HuH-7 (cell line): ENCODE measurements at regions not wholly inside any gene's neighbourhood (a gene's known extent, or its start where the extent isn't known, plus 50 kb on each side); places are given as distances from the start of the nearest gene placed in this dataset.
"Not testable (repeated sequence)": the region's sequence is repeated elsewhere in the genome, so short reads cannot be mapped to it uniquely, and the experiment has no call there.

Experiments used
- DNase-seq: peaks from one replicate; pipeline ENCODE4 v3.0.0; 2011; ENCODE audit warnings: low spot score

DNA sequence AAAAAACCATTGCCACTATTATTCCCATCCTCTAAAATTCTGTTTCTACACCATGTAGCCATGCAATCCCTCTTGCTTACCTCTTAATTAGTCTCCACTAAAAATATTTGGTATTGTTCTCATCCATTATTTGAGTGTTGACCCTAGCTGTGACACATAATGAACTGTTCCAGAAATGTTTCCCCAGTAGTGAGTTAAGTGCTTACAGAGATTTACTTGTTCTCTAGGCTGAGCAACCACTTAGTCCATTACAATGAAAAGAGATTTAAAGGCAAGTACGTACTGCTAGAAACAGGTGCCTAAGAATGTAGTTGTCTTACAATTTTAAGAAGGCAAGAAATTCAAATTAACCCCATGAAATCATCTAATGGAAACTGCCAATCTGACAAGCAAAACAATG lies 112.7 kb upstream of the PTPN13 start:
- DNase-seq, result no peak

DNA sequence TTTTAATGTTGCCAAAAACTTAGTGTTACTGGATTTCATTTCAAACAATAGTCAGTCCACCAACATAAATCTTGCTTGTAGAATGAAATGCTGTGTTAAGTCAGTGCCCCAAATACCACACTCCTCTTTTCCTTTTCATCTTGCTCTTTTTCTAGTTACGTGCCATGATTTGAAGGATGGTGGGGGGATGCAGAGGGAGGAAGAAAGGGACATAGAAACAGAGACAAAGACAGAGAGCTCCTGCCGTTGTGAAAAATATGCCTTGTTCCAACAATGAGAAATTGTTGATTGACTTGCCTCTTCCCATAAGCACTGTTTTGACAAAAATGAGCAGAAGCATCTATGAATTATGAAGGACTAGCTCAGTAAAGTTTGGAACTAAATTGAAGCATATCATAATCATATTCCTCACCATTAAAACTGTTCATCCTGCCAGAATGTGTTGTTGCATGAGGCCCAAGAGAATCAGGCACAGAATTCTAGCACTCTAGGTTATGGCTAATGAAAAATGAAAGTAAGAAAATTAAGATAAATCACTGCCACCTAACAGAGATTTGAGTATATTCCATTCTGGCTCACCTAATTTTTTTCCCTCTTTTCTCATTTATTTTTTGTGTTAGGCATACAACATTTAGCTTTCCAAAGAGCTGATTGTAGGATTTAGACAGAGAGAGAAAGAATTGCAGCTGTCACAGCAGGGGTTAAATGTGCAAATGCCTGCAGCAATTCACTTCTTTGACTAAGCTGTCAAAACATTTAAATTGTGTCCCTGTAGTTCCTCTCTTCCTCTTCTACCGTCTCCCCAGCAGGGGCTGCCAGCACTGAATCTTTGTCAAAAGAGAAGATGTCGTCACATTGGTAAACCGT lies 111.6 kb upstream of the PTPN13 start:
- DNase-seq, result no peak

DNA sequence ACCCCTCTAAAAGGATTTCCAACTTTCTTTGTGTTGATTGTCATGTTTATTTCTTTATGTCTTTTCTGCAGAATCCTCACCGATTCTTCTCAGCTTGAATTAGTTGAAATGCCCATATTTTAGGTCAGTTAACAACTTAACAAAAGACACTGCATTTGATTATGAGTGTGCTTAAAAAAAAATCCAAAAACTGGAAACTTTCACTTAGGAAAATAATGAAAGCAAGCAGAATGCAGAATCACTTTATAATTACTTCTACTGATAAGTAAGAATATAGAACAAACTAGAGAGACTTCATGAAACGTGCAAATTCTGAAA lies 111.0 kb upstream of the PTPN13 start:
- no peak for DNase-seq

DNA sequence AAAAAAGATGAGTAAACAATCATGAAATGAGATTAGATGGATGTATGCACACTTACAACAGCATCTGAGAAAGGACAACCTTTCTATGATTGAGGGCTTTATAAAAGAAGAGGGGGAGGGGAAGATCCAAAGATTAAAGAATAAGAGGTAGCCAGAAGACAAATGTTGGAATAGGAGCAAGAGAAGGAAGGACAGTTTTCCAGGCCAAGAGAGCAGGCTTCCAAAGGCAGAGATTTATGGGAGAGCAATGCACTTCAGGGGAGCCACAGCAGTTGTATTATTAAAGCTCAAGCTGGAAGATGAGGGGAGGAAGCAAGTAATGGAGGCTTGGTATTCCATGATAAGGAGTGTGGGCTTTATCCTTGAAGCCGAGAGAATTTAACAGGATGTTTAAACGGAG lies 110.3 kb upstream of the PTPN13 start:
- DNase-seq, result no peak

DNA sequence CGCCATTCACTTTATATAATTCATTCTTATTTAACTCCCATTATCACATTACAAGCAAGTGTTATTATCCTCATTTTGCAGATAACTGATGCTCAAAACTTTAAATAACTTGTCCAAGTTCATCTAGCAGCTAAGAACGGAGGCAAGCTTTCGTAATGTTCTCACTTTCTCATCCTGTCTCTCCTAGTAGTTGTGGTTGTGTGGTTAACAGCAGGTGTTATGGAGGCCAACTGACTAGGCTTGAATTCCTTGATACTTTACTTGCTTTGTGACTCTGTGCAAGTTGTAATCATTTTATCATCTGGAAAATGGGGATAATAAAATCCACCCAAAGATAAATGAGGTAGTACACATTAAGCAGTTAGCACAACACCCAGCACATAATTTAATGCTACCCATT lies 109.9 kb upstream of the PTPN13 start:
- no peak for DNase-seq

DNA sequence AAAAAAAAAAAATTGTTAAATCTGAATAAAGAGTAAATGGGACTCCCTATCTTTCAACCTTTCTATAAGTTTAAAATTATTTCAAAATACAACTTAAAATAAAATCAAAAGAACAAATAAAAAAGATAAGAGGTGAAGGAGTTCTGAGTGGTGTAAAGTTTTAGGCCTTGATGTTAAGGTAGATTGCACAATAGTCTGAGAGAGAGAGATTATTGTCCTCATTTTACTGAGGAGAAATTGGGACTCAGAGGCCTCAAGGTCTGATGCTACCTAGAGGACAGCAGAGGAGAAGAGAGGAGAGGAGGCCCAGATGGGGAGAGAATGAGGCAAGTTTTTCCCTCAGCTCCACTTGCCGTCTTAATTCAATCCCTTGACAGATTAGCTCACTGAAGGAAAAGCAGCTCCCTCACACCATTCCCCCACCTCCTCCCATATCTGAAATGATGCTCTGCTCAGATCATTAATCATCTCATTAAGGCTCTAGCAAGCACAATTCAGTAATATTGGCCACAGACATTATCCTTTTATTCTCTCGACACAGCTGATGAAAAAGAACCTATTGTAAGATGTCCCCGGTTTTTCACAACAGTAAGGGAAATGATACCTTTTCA lies 106.3 kb upstream of the PTPN13 start:
- DNase-seq, result no peak

DNA sequence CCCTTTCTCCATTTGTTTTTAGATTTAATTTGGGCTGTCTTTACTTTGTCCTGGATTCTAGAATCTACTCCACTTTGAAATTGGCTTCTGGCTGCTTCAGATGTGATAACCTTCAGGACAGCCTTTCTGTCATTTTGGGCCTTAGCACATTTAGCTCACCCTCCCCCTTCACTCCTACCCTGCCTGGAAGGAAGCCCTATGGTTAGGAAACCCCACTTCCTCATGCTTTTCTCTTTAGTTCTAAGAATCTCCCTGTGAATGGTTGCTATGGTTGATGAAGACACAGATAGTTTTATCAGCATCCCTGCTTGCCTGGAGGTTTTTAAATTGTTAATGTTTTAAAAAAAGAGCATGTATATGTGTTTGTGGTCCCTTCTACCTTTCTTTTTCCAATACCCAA lies 100.7 kb upstream of the PTPN13 start:
- no peak for DNase-seq

DNA sequence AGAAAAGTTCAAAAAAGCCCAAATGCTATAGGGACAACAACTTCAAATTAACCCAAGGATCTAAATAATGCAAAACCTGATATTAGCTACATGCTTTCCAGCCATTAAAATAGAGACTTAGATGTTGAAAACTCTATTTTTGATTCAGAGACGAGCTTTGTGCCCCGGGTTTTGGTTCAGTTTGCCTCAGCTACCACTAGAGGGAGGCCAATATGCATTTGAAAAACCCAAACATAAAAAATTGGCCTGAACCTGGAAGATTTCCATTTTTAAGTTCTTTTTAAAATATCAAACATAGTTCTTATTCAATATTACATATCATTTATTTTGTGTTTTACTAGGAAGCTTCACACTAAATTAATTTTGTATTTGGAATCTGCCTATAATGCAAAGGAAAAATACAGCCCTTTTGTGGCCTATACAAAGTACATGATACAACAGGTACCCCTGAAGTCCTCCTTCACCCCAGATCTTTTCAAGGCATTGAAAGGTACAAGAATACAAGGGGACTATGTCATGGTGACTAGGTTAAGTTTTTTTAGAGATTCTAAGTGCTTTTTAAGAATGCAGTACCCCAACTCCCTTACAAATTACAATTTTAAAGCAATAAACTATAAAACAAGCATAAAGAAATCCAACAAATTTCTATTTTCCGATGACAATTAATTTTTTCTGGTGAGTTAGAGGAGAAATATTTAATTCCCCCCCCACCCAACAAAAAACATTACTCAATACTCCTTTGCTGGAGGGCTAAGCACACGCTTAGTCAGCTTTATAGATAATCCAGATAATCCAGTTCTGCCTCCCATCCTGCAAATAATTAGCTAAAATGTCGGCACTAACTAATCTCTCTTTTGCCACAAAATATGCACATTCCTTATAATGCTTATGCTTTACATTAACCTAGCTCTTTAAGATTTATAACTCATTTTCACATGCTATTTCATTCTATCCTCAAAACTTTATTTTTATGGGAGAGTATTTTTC lies 97.7 kb upstream of the PTPN13 start:
- peak; percentile 6 for DNase-seq

DNA sequence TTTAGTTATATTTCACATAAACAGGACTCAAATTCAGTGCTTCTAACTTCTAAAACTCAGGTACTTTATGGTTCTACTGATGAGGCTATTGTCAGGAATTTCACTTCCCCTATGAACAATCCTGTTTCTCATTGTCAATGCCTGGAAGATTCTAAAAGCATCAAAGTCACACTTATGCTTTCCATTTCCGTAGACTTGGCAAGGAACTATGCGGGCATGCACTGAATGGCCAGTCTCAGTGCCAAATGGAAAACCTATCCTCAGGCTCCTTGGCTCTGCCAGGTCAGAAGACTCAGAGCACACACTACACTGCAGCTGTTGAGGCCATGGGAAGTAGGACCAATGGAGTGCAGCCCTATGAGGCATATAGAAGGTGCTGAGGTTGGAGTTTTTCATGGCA lies 97.0 kb upstream of the PTPN13 start:
- DNase-seq, result no peak

DNA sequence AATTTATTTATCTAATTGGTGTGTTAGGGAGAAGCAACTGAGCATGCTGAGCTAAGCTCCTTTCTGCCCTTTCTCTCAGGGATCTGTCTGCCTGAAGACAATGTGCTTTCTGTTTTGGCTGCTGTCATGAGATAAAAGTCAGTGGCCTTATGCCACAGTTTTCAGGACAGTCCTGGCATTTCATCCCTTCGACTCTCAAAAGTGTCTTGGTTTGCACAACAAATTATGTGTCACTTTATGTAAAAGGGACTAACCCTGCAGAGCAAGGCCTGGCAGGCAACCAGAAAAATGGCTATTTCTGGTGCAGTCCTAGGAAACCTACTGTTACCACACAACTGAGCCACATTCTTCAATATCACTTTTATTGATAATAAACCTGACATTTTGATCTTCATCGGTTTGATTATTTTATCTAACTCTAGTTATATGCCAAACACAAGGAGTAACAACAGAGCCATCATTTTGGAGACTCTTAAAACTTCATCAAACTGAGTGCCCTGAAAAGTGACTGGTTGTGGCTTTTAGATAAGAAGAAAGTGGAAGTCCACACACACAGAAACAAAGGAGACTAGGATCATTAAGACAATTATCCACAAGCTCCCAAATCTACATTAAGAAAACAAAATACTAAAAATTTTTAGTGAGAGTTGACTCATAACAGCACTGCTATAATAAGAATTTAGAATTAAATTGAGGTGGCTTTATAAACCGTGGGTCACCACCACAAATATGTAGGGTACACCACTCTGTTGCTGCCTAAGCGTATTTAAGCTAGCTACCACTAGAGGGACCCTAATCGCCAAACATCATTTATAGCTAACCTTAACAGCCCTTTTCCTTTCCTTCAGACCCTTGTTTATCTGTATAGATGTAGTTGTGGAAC lies 95.9 kb upstream of the PTPN13 start:
- peak; percentile 4 for DNase-seq

DNA sequence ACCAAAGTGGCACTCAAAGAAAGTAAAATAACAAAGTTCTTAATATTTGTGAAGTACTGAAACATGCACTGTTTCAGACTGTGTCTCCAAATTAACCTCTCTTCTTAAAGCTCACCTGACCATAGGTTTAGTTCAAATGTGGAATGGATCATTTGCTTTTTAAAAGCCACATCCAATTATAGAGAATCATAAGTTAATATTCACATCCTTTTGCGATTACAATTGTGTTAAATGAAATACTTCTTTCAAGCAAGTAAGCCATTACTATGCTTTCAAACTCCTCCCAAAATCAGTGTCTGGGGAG lies 95.3 kb upstream of the PTPN13 start:
- DNase-seq, result no peak

DNA sequence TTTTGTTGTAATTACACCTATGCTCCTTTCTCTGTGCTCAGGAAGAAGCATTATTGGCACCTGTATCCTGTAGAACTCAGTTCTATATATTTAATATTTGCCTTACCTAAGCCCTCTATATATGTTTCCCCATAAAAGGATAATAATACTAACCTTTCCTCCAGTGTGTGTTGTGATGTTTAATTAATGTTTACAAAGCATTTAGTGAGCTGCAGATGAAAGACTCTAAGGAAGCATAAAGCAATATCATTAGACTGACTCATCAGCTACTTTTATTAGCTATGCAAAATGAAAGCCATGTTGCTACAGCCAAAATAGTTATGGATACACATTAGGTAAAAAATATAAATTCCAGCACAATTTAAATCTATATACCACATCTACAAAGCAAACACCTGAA lies 93.6 kb upstream of the PTPN13 start:
- DNase-seq, result no peak

DNA sequence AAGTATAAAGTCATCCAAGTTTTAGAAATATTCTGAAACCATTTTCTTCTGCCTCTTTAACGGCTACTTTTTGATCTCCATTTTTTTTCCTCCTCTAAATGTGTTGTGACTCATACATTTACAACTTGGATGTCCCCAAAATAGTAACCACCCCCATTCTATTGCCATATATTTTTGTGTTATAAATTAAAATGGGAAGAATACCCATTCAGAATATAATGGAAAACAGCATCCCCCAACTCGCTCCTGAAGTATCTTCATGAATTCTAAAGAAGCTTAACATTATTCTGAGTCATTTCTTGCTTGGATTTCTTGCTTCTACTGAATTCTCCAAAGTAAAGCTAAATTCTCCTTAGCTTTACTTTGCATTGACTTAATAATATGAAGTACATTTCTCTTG lies 92.0 kb upstream of the PTPN13 start:
- DNase-seq, result no peak

DNA sequence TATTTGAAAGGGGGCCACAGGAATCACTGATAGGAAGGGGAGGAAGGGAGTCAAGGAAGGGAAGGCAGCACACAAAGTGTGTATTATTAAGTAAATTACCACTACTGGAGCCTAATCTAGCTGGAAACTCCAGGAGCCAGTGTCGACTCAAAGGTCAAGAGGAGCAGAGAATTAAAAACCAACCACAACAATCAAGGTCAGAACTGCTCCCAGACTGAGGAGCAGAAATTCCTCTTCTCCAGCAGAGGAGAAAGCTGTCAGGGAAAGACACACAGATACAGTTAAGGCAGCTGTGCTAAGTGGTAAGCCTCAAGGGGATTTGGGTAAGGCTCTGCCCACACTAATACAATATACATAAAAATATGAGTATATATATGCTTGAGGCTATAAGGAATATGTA lies 87.5 kb upstream of the PTPN13 start:
- no peak for DNase-seq

DNA sequence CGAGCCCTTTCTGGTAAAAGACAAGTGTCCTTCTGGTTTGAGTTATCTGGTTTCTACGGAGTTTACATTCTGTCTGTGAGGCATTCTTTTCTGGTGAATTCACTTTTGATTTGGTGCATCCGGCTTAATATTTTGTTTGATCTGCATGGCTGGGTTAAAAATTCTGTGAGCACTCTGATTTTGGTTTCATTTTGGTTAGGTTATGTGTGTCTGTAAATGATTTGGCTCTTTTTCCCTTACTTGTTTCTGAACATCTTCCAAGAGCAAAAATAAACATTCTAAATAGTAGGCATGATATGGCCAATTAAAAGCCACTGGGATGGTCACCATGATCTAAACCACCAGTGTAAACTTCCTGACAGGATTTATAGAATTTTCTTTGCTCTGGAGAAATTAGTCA lies 85.7 kb upstream of the PTPN13 start:
- no peak for DNase-seq

DNA sequence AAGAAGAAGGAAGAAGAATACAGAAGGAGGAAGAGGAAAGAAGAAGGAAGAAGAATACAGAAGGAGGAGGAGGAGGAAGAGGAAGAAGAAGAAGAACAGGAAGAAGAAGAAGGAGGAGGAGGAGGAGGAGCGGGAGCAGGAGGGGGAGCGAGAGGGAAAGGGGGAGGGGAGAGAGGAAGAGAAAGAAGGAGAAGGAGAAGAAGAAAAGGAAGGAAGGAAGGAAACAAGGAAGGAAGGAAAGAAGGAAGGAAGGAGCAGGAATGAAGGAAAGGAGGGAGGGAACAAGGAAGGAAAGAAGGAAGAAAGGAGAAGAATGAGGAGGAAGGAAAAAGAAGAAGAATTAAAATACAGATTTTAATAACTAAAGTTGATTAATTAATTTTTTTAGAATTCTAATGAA lies 82.5 kb upstream of the PTPN13 start:
- no peak for DNase-seq

DNA sequence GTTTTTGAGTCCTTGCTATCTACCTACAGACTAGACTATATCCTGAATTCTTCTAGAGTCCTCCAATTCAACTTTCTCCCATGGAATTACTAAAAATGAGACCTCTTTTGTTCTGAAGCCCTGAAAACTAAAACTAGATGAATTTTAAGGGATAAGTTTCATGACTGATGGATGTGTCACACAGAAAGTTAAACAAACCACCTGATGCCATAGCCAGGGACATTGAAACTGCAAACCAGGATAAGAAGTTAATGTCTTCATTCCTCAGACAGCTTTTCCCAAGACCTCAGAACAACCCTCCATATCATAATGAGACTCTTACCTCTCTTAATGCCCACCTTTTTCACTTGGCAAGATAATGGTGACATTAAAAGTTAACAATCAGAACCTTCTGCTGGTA lies 81.5 kb upstream of the PTPN13 start:
- no peak for DNase-seq

DNA sequence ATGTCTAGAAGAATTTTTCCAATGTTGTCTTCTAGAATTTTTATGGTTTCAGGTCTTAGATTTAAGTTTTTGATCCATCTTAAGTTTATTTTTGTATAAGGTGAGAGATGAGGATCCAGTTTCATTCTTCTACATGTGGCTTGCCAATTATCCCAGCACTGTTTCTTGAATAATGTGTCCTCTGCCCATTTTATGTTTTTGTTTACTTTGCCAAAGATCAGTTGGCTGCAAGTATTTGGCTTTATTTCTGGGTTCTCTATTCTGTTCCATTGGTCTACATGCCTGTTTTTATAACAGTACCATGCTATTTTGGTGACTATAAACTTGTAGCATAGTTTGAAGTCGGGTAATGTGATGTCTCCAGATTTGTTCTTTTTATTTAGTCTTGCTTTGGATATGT lies 78.2 kb upstream of the PTPN13 start:
- DNase-seq, result not testable (repeated sequence)

DNA sequence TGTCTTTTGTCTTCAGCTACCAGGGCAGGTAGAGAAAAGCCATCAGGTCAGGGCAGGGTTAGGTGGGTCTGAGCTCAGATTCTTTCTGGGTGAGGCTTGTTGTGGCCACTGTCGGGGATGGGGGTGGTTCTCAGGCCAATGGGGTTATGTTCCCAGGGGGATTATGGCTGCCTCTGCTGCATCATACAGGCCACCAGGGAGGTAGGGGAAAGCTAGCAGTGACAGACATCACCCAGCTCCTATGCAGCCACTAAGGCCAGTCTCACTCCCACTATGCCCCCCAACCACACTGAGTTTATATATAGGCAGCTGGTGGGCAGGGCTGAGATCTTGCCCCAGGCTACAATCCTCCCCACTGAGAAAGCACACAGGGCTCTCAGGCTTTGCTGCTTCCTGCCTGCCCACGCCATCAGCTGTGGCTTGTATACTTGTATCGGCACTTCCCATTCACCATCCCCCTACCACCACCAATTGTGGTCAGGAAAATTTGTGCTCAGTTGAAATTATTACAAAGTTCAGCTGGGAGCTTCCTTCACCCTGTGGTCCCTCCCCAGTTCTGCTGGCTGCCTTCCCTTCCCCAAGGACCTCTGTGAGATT lies 72.6 kb upstream of the PTPN13 start:
- DNase-seq, result no peak

DNA sequence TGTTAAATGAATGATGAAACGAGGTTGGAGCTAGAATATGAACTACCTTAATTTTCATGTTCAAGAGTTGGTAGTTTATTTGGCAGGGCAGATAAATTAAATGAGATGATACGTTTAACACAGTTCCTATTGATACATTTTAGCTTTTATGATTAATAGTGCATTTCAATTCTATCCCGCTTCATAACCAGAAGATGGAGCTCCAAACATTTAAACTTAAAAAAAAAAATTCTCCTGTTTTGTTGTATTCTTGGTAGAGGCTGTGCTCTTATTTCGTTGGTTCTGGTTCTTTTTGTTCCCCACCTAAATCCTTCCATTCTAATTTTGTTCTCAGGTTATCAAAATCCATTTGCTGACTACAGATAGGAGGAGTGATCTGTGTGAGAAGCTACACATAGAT lies 71.8 kb upstream of the PTPN13 start:
- no peak for DNase-seq

DNA sequence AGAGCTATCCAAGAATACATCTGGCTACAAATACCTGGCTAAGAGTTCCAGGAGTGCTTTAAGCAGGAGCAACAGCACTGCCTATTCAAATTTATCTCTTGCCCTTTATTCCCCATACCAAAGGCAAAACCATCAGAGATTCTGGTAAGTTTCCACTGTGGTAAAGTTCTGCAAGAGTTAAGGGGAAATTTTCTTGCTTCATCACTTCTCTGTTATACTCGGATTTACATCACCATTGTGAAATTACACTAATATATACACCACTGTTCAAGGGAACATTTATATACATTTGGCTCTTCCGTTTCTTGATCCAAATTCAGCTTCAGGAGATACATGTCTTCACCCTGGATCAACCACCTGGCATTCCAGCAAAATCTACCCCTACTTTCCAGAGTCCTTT lies 70.8 kb upstream of the PTPN13 start:
- DNase-seq, result no peak

DNA sequence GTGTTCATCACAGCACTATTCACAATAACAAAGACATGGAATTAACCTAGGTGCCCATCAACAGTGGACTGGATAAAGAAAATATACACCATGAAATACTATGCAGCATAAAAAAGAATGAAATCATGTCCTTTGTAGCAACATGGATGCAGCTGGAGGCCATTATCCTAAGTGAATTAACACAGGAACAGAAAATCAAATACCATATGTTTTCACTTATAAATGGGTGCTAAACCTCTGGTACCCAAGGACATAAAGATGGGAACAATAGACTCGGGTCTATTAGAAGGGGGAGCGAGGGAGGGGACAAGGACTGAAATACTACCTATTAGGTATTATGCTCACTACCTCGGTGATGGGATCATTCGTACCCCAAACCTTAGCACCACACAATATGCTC lies 66.4 kb upstream of the PTPN13 start:
- not testable (repeated sequence) for DNase-seq
